ENCODE measurements at regions not wholly inside any gene's neighbourhood (a gene's known extent, or its start where the extent isn't known, plus 50 kb on each side); places are given as distances from the start of the nearest gene placed in this dataset.
"Not testable (repeated sequence)": the region's sequence is repeated elsewhere in the genome, so short reads cannot be mapped to it uniquely, and the experiment has no call there.

DNA sequence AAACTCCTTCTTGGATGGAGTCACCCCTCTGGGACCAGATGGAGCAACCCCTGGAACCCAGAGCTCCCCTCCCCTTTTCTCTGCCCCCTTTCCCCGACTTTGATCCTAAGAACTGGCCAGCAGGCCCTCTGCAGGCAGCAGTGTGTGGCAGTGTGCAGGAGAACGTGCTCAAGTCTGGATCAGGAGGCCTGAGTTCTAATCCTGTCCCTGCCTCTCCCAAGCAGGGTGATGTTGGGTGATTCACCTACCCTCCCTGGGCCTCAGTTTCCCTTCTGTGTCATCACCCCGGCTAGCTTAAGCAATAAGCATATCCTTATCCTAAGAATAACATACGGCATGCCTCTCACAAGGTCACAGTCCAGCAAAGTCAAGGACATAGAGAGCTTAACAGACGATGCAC lies 67.6 kb downstream of the C9orf50 start:
- CTCF ChIA-PET: interaction anchor here (1.0 kb wide), 1 partner anchor 15 kb away, joined by 3 read pairs; no protein-coding TSS in a partner anchor
- POLR2A ChIA-PET (ENCODE audit: low non-redundant PET): no interaction called here

DNA sequence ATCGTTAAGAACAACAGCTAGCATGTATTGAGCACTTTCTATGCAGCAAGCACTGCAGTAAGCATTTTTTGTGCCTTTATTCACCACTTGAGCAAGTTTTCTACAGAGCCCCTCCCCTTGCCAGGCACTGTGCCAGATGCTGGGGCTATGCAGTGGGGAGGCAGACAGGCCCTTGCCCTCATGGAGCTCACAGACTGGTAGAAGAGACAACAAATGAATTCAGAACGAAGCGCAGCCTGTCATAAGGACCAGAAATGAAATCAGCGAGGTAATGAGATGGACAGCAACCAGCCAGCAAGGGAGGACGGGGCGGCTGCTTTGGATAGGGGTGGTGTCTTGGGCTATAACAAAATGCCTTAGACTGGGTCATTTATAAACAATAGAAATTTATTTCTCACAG lies 68.8 kb downstream of the C9orf50 start:
- Histone ChIP-seq H3K27ac (ENCODE audit: low read depth, low read length, poor library complexity, severe bottlenecking) (no peak overlapping the region), H3K4me1 (ENCODE audit: insufficient read depth, low read length, poor library complexity, severe bottlenecking) (peaks cover 11% of the 10 kb centered on the region), H3K36me3 (ENCODE audit: insufficient read depth, low read length, poor library complexity, severe bottlenecking) (no peaks in the 10 kb centered on the region), H3K4me3 (ENCODE audit: low read depth, low read length, poor library complexity, severe bottlenecking) (no peak overlapping the region), H3K27me3 (replicated peaks; ENCODE audit: insufficient read depth, low read depth, low read length, poor library complexity) (no peaks in the 10 kb centered on the region), H3K9me3 (ENCODE audit: low read depth, low read length, poor library complexity, severe bottlenecking) (no peaks in the 10 kb centered on the region)
- BruUV-seq (replicated peaks): no TSS peak
- CTCF ChIA-PET: interaction anchor here (0.7 kb wide), 2 partner anchors 37 to 46 kb away, joined by 3 to 7 read pairs; no protein-coding TSS in a partner anchor
- DNase-seq (ENCODE audit: low spot score): peak; percentile 35
- TF ChIP-seq EZH2 (IDR thresholded peaks at IDR 0.05; ENCODE audit: borderline replicate concordance, low read depth, low read length, poor library complexity, severe bottlenecking): no peak
- TF ChIP-seq CTCF (conservative IDR thresholded peaks at IDR 0.05; ENCODE audit: low read depth, low read length): no peak
- POLR2A ChIA-PET (ENCODE audit: low non-redundant PET): interaction anchor here (0.5 kb wide), 1 partner anchor 87 kb away, joined by 7 read pairs; no protein-coding TSS in a partner anchor
- intact Hi-C loops (cut with micrococcal nuclease; ENCODE audit: unreplicated experiment): no loop called here

More for the DNA sequence above, 67.6 kb downstream of the C9orf50 start:
- intact Hi-C loops (cut with micrococcal nuclease; ENCODE audit: unreplicated experiment): no loop called here
- no TSS peak for BruUV-seq (replicated peaks)
- peaks cover 23% of the 10 kb centered on the region for H3K4me1 ChIP-seq (ENCODE audit: insufficient read depth, low read length, poor library complexity, severe bottlenecking)
- no peak for TF ChIP-seq CTCF (conservative IDR thresholded peaks at IDR 0.05; ENCODE audit: low read depth, low read length)
- TF ChIP-seq EZH2 (IDR thresholded peaks at IDR 0.05; ENCODE audit: borderline replicate concordance, low read depth, low read length, poor library complexity, severe bottlenecking): no peak
- H3K36me3 ChIP-seq (ENCODE audit: insufficient read depth, low read length, poor library complexity, severe bottlenecking): no peaks in the 10 kb centered on the region
- H3K27ac ChIP-seq (ENCODE audit: low read depth, low read length, poor library complexity, severe bottlenecking): no peak overlapping the region
- no peaks in the 10 kb centered on the region for H3K9me3 ChIP-seq (ENCODE audit: low read depth, low read length, poor library complexity, severe bottlenecking)
- DNase-seq (ENCODE audit: low spot score): no peak
- H3K27me3 ChIP-seq (replicated peaks; ENCODE audit: insufficient read depth, low read depth, low read length, poor library complexity): no peaks in the 10 kb centered on the region
- H3K4me3 ChIP-seq (ENCODE audit: low read depth, low read length, poor library complexity, severe bottlenecking): no peak overlapping the region

DNA sequence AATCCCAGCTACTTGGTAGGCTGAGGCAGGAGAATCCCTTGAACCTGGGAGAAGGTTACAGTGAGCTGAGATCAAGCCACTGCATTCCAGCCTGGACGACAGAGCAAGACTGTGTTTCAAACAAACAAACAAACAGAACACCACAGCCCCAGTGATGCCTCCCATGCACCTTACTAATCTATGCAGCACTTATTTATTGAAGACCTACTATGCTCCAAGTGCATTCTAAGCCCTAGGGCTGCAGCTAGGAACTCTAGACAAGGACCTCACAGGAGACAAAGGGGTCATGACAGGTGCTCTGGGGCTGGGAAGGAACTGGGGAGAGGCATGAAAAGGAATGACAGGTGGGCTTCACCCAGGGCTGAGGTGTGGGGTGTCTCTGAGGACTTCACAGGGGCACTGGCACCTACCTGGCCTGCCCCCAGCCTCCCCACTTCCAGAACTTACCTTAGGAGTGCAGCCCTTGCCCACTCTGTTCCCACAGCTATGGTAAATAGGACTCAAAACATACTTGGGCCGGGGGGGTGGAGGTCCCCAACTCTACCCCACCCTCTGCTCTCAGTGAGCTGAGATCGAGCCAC lies 69.4 kb downstream of the C9orf50 start:
- no TSS peak for BruUV-seq (replicated peaks)
- Histone ChIP-seq H3K4me1 (ENCODE audit: insufficient read depth, low read length, poor library complexity, severe bottlenecking) (peaks cover 8% of the 10 kb centered on the region), H3K4me3 (ENCODE audit: low read depth, low read length, poor library complexity, severe bottlenecking) (no peak overlapping the region), H3K27me3 (replicated peaks; ENCODE audit: insufficient read depth, low read depth, low read length, poor library complexity) (no peaks in the 10 kb centered on the region), H3K27ac (ENCODE audit: low read depth, low read length, poor library complexity, severe bottlenecking) (no peak overlapping the region), H3K36me3 (ENCODE audit: insufficient read depth, low read length, poor library complexity, severe bottlenecking) (no peaks in the 10 kb centered on the region), H3K9me3 (ENCODE audit: low read depth, low read length, poor library complexity, severe bottlenecking) (no peaks in the 10 kb centered on the region)
- no peak for DNase-seq (ENCODE audit: low spot score)
- POLR2A ChIA-PET (ENCODE audit: low non-redundant PET): interaction anchor here (0.5 kb wide), 1 partner anchor 87 kb away, joined by 7 read pairs; no protein-coding TSS in a partner anchor
- no peak for TF ChIP-seq CTCF (conservative IDR thresholded peaks at IDR 0.05; ENCODE audit: low read depth, low read length)
- TF ChIP-seq EZH2 (IDR thresholded peaks at IDR 0.05; ENCODE audit: borderline replicate concordance, low read depth, low read length, poor library complexity, severe bottlenecking): no peak
- CTCF ChIA-PET: interaction anchor here (0.7 kb wide), 1 partner anchor 37 kb away, joined by 3 read pairs; no protein-coding TSS in a partner anchor
- intact Hi-C loops (cut with micrococcal nuclease; ENCODE audit: unreplicated experiment): no loop called here

DNA sequence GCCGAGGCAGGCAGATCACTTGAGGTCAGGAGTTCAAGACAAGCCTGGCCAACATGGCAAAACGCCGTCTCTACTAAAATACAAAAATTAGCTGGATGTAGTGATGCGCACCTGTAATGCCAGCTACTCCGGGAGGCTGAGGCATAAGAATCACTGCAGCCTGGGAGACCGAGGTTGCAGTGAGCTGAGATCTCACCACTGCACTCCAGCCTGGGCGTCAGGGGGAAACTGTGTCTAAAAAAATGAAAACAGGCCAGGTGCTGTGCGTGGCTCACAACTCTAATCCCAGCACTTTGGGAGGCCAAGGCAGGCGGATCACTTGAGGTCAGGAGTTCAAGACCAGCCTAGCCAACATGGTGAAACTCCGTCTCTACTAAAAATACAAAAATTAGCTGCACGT lies 69.9 kb downstream of the C9orf50 start:
- intact Hi-C loops (cut with micrococcal nuclease; ENCODE audit: unreplicated experiment); CTCF ChIA-PET; DNase-seq (ENCODE audit: low spot score); POLR2A ChIA-PET (ENCODE audit: low non-redundant PET); H3K36me3 ChIP-seq (ENCODE audit: insufficient read depth, low read length, poor library complexity, severe bottlenecking); H3K27me3 ChIP-seq (replicated peaks; ENCODE audit: insufficient read depth, low read depth, low read length, poor library complexity); H3K4me3 ChIP-seq (ENCODE audit: low read depth, low read length, poor library complexity, severe bottlenecking); H3K27ac ChIP-seq (ENCODE audit: low read depth, low read length, poor library complexity, severe bottlenecking); H3K4me1 ChIP-seq (ENCODE audit: insufficient read depth, low read length, poor library complexity, severe bottlenecking); BruUV-seq (replicated peaks); H3K9me3 ChIP-seq (ENCODE audit: low read depth, low read length, poor library complexity, severe bottlenecking): not testable (repeated sequence)
